ENCODE measurements at regions not wholly inside any gene's neighbourhood (a gene's known extent, or its start where the extent isn't known, plus 50 kb on each side); places are given as distances from the start of the nearest gene placed in this dataset.
A peak's percentile ranks its signal among the peaks of the same experiment; 100 is the strongest.

DNA sequence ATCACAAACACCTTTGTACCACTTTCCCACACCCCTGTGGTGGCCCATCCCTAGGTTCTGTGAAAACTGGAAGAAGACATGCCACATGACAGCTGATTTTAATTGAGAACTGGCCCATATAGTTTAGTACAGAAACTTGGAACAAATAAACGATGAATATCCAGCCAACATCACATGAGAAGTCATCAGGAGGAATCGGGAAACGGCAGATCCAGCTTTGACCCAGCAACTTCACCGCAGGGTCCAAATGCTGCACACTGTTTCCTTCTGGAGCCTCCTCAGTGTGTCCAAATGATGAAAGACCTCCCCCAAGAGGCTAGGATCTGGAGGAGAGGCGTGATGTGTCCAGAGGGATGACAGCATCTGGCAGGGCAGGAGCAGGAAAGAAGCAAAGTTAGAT, 75.5 kb downstream of the COPS8 start:
- no peak for DNase-seq
- Mint-ChIP-seq H3K4me1 (peaks cover 0 to 5% (median 1%) of the 10 kb centered on the region in 4 donors), H3K27ac (no peak overlapping the region), H3K27me3 (peaks cover 6 to 8% of the 10 kb centered on the region in 2 donors), H3K36me3 (no peaks in the 10 kb centered on the region), H3K4me3 (no peak overlapping the region), H3K9me3 (no peaks in the 10 kb centered on the region)
- Histone ChIP-seq H3K27me3 (ENCODE audit: insufficient read depth, low read length) (peaks cover 3% of the 10 kb centered on the region), H3K9me3 (ENCODE audit: control insufficient read depth in 1 of 2, low read length in 2 of 2) (no peaks in the 10 kb centered on the region), H3K27ac (ENCODE audit: low read depth, low read length) (no peak overlapping the region), H3K4me1 (ENCODE audit: insufficient read depth, low read length) (no peaks in the 10 kb centered on the region), H3K36me3 (ENCODE audit: insufficient read depth, low read length) (no peaks in the 10 kb centered on the region), H3K4me3 (ENCODE audit: low read length in 2 of 2) (no peak overlapping the region)
- ChIA-PET POLR2A (ENCODE audit: partially characterized antibody) (no interaction called here), CTCF (ENCODE audit: partially characterized antibody) (interaction anchor here (1.0 kb wide), 1 partner anchor 314 kb away, joined by 4 read pairs; no protein-coding TSS in a partner anchor)
- intact Hi-C loops (cut with micrococcal nuclease), result no loop called here

DNA sequence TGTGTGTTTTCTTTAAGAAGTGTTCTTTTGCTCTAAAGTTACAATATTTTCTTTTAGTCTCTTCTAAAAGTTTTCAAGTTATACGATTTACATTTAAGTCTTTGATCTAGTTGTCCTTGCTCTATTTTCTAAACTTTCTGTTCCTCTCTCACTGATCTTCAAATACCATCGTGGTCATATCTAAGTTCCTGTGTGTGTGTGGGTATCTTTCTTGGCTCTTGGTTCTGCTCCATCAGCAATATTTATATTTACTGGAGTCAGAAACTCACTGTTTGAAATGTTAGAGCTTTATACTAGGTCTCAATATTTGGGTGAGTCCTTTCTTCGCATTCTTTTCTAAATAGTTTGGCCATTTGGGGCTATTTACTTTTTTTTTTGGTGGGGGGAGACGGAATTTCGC, 77.3 kb downstream of the COPS8 start:
- POLR2A ChIA-PET (ENCODE audit: partially characterized antibody), result no interaction called here
- Histone ChIP-seq H3K9me3 (ENCODE audit: control insufficient read depth in 1 of 2, low read length in 2 of 2) (no peaks in the 10 kb centered on the region), H3K27me3 (ENCODE audit: insufficient read depth, low read length) (peaks cover 3% of the 10 kb centered on the region), H3K27ac (ENCODE audit: low read depth, low read length) (no peak overlapping the region), H3K36me3 (ENCODE audit: insufficient read depth, low read length) (no peaks in the 10 kb centered on the region), H3K4me3 (ENCODE audit: low read length in 2 of 2) (no peak overlapping the region), H3K4me1 (ENCODE audit: insufficient read depth, low read length) (no peaks in the 10 kb centered on the region)
- no peaks in the 10 kb centered on the region for H3K36me3 Mint-ChIP-seq
- H3K27me3 Mint-ChIP-seq, result peaks cover 8 to 11% of the 10 kb centered on the region in 2 donors
- peaks cover 0 to 3% (median under 1%) of the 10 kb centered on the region in 4 donors for H3K4me1 Mint-ChIP-seq
- CTCF ChIA-PET (ENCODE audit: partially characterized antibody), result no interaction called here
- H3K9me3 Mint-ChIP-seq, result peaks cover 0 to 2% (median 0%) of the 10 kb centered on the region in 8 donors
- intact Hi-C loops (cut with micrococcal nuclease), result no loop called here
- no peak for DNase-seq
- H3K27ac Mint-ChIP-seq, result no peak overlapping the region
- no peak overlapping the region for H3K4me3 Mint-ChIP-seq

DNA sequence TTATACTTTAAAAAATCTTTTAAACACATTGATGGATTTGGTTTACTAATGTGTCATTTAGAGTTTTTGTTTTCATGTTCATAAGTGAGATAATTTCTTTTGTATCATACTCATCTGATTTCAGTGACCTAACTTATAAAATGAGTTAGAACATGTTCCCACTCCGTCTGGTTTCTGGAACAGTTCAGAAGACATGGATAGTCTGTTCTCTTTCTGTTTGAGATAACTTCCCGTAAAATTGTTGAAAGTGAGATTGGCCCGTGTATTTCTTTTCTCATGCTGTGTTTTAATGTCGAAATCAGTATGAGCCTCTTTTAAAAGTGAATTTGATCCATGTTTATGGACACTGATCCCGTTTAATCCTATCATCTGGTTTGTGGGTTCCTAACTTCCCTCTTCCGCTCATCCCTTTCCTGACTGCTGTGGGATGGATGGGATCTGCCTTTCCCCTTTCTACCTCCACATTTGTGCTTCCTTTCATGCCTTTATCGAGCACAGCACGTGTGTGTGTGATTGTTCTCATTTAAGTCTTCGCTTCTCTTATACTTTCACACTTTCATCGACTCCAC, 78.9 kb downstream of the COPS8 start:
- Histone ChIP-seq H3K9me3 (ENCODE audit: control insufficient read depth in 1 of 2, low read length in 2 of 2) (no peaks in the 10 kb centered on the region), H3K4me1 (ENCODE audit: insufficient read depth, low read length) (no peaks in the 10 kb centered on the region), H3K27ac (ENCODE audit: low read depth, low read length) (no peak overlapping the region), H3K36me3 (ENCODE audit: insufficient read depth, low read length) (no peaks in the 10 kb centered on the region), H3K4me3 (ENCODE audit: low read length in 2 of 2) (no peak overlapping the region), H3K27me3 (ENCODE audit: insufficient read depth, low read length) (peaks cover 3% of the 10 kb centered on the region)
- Mint-ChIP-seq H3K9me3 (peaks cover 0 to 13% (median 3%) of the 10 kb centered on the region in 8 donors), H3K27me3 (peaks cover 8 to 12% of the 10 kb centered on the region in 2 donors), H3K36me3 (no peaks in the 10 kb centered on the region), H3K4me3 (no peak overlapping the region), H3K27ac (no peak overlapping the region), H3K4me1 (no peaks in the 10 kb centered on the region)
- ChIA-PET POLR2A (ENCODE audit: partially characterized antibody) (no interaction called here), CTCF (ENCODE audit: partially characterized antibody) (interaction anchor here (0.9 to 1.0 kb wide), 2 partner anchors 10 to 311 kb away, joined by 3 read pairs; no protein-coding TSS in a partner anchor)
- DNase-seq, result no peak
- intact Hi-C loops (cut with micrococcal nuclease), result no loop called here

DNA sequence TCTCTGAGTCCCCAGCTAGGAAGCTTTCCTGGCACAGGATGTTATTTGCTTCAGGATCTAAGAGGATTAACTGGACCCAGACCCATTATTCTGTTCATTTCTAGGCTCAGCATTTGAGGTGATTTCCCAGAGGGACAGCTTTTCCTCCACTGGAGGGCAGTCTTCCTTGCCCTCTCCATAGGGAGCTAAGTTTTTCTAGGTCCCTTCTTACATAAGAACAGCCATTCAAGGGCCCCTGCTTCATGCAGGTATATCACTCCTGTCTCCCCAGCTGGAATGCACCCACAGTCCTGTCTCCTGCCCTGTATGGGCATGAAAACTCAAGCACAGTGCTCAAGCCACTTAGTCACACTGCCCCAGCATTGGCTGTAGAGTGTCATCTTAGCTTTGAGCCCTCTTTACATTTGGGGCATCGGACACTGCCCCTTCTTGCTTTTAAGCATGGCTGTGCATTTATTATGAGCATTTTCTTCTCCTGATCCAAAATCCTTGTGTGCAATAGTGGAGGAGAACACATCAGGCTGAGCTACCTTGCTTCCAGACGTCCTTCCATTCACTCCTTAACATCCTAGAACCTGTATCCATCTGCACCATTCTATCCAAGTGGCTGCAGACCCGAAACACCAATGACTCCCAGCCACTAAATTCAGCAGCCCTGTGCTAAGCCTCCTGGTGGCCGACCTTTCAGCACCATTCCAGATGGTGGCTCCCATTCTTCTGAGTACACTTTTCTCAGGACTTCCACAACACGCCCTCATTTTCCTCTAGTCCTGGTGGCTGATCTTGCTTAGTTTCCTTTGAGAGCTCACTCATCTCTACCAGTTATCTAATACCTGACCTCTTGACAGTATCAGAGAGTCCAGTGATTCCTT, 80.0 kb downstream of the COPS8 start:
- intact Hi-C loops (cut with micrococcal nuclease), result no loop called here
- H3K36me3 ChIP-seq (ENCODE audit: insufficient read depth, low read length), result no peaks in the 10 kb centered on the region
- Mint-ChIP-seq H3K9me3 (peaks cover 0 to 13% (median 3%) of the 10 kb centered on the region in 8 donors), H3K4me1 (no peaks in the 10 kb centered on the region), H3K4me3 (no peak overlapping the region), H3K27ac (peak overlapping the region in 1 of 7 donors; percentile 71), H3K27me3 (peaks cover 8 to 12% of the 10 kb centered on the region in 2 donors), H3K36me3 (no peaks in the 10 kb centered on the region)
- H3K4me1 ChIP-seq (ENCODE audit: insufficient read depth, low read length), result no peaks in the 10 kb centered on the region
- peaks cover 3% of the 10 kb centered on the region for H3K27me3 ChIP-seq (ENCODE audit: insufficient read depth, low read length)
- DNase-seq, result no peak
- POLR2A ChIA-PET (ENCODE audit: partially characterized antibody), result no interaction called here
- CTCF ChIA-PET (ENCODE audit: partially characterized antibody), result interaction anchor here (0.9 to 1.0 kb wide), 2 partner anchors 9 to 310 kb away, joined by 3 read pairs; no protein-coding TSS in a partner anchor
- H3K27ac ChIP-seq (ENCODE audit: low read depth, low read length), result no peak overlapping the region
- H3K9me3 ChIP-seq (ENCODE audit: control insufficient read depth in 1 of 2, low read length in 2 of 2), result no peaks in the 10 kb centered on the region
- no peak overlapping the region for H3K4me3 ChIP-seq (ENCODE audit: low read length in 2 of 2)

DNA sequence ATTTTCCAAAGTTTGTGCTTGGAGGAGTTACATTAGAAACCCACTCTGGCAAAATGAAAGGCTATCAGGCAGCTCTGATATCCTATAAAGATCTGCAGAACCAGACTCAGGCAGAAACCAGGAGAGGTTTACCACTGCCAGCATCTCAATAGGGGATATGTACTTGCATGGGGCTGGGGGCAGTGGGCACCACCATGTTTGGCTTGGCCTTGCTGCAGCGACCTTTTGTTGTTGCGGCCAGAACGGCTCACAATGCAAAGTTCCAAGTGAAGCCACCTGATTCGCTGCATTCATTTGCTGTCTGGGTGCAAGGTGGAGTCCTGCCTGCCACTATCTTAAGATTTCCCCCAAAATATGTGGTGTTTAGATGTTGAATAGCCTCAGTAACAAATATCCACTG, 81.3 kb downstream of the COPS8 start:
- no peak for DNase-seq
- H3K36me3 ChIP-seq (ENCODE audit: insufficient read depth, low read length), result no peaks in the 10 kb centered on the region
- POLR2A ChIA-PET (ENCODE audit: partially characterized antibody), result no interaction called here
- H3K27ac ChIP-seq (ENCODE audit: low read depth, low read length), result no peak overlapping the region
- CTCF ChIA-PET (ENCODE audit: partially characterized antibody), result no interaction called here
- no peak overlapping the region for H3K4me3 ChIP-seq (ENCODE audit: low read length in 2 of 2)
- H3K4me1 ChIP-seq (ENCODE audit: insufficient read depth, low read length), result no peaks in the 10 kb centered on the region
- intact Hi-C loops (cut with micrococcal nuclease), result no loop called here
- H3K27me3 ChIP-seq (ENCODE audit: insufficient read depth, low read length), result peaks cover 3% of the 10 kb centered on the region
- H3K36me3 Mint-ChIP-seq, result no peaks in the 10 kb centered on the region
- H3K9me3 ChIP-seq (ENCODE audit: control insufficient read depth in 1 of 2, low read length in 2 of 2), result no peaks in the 10 kb centered on the region
- peaks cover 0 to 13% (median 3%) of the 10 kb centered on the region in 8 donors for H3K9me3 Mint-ChIP-seq
- H3K27me3 Mint-ChIP-seq, result peaks cover 8 to 17% of the 10 kb centered on the region in 2 donors
- no peaks in the 10 kb centered on the region for H3K4me1 Mint-ChIP-seq
- no peak overlapping the region for H3K27ac Mint-ChIP-seq
- H3K4me3 Mint-ChIP-seq, result no peak overlapping the region

DNA sequence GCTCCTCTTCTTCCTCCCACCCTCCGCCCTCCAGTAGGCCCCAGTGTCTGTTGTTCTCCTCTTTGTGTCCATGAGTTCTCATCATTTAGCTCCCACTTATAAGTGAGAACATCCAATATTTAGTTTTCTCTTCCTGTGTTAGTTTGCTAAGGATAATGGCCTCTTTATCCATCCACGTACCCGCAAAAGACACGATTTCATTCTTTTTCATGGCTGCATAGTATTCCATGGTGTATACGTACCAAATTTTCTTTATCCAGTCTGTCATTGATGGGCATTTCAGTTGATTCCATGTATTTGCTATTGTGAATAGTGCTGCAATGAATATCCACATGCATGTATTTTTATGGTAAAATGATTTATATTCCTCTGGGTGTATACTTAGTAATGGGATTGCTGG, 82.2 kb downstream of the COPS8 start:
- CTCF ChIA-PET (ENCODE audit: partially characterized antibody), result no interaction called here
- H3K27me3 Mint-ChIP-seq, result peaks cover 10 to 19% of the 10 kb centered on the region in 2 donors
- POLR2A ChIA-PET (ENCODE audit: partially characterized antibody), result no interaction called here

DNA sequence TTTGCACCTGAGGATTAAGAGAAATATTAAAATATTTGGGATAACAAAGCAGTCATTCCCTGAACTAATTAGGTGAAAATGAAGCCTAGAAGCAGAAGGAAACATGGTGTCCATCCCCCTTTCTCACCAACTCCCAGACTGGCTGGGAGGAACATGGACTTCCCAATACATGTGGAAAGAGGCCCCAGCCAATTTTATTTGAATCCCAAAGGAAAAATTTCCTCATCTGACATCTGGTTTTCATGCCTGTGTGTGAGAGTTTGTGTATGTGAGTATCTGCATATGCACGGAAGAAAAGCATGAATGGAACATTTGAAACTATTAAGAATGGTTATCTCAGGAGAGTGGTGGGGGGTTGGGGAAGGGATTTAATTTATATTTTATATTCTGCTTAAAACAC, 84.3 kb downstream of the COPS8 start:
- POLR2A ChIA-PET (ENCODE audit: partially characterized antibody), result no interaction called here
- CTCF ChIA-PET (ENCODE audit: partially characterized antibody), result no interaction called here

More for the DNA sequence above, 82.2 kb downstream of the COPS8 start:
- intact Hi-C loops (cut with micrococcal nuclease), result no loop called here
- H3K27ac Mint-ChIP-seq, result no peak overlapping the region
- no peaks in the 10 kb centered on the region for H3K4me1 Mint-ChIP-seq
- H3K4me3 Mint-ChIP-seq, result no peak overlapping the region
- Histone ChIP-seq H3K27me3 (ENCODE audit: insufficient read depth, low read length) (peaks cover 3% of the 10 kb centered on the region), H3K27ac (ENCODE audit: low read depth, low read length) (no peak overlapping the region), H3K36me3 (ENCODE audit: insufficient read depth, low read length) (no peaks in the 10 kb centered on the region), H3K4me3 (ENCODE audit: low read length in 2 of 2) (no peak overlapping the region), H3K9me3 (ENCODE audit: control insufficient read depth in 1 of 2, low read length in 2 of 2) (no peaks in the 10 kb centered on the region), H3K4me1 (ENCODE audit: insufficient read depth, low read length) (no peaks in the 10 kb centered on the region)
- H3K9me3 Mint-ChIP-seq, result peaks cover 0 to 13% (median 3%) of the 10 kb centered on the region in 8 donors
- DNase-seq, result no peak
- no peaks in the 10 kb centered on the region for H3K36me3 Mint-ChIP-seq

More for the DNA sequence above, 84.3 kb downstream of the COPS8 start:
- H3K27me3 ChIP-seq (ENCODE audit: insufficient read depth, low read length), result peaks cover 2% of the 10 kb centered on the region
- H3K27ac Mint-ChIP-seq, result no peak overlapping the region
- no peak for DNase-seq
- no peaks in the 10 kb centered on the region for H3K36me3 Mint-ChIP-seq
- no peaks in the 10 kb centered on the region for H3K9me3 ChIP-seq (ENCODE audit: control insufficient read depth in 1 of 2, low read length in 2 of 2)
- no peaks in the 10 kb centered on the region for H3K4me1 ChIP-seq (ENCODE audit: insufficient read depth, low read length)
- no peaks in the 10 kb centered on the region for H3K36me3 ChIP-seq (ENCODE audit: insufficient read depth, low read length)
- peaks cover 0 to 17% (median 6%) of the 10 kb centered on the region in 8 donors for H3K9me3 Mint-ChIP-seq
- H3K4me3 ChIP-seq (ENCODE audit: low read length in 2 of 2), result no peak overlapping the region
- H3K27ac ChIP-seq (ENCODE audit: low read depth, low read length), result no peak overlapping the region
- peaks cover 8 to 19% of the 10 kb centered on the region in 2 donors for H3K27me3 Mint-ChIP-seq
- intact Hi-C loops (cut with micrococcal nuclease), result no loop called here
- H3K4me1 Mint-ChIP-seq, result no peaks in the 10 kb centered on the region
- H3K4me3 Mint-ChIP-seq, result no peak overlapping the region
